ENCODE measurements at regions not wholly inside any gene's neighbourhood (a gene's known extent, or its start where the extent isn't known, plus 50 kb on each side); places are given as distances from the start of the nearest gene placed in this dataset.

GRCh38 chr13:79901336-79901735 is 420.4 kb downstream of the NDFIP2 start:
- TF ChIP-seq CTCF (IDR thresholded peaks at IDR 0.05; ENCODE audit: insufficient read depth, low read length, poor library complexity, severe bottlenecking) (no peak), EZH2phosphoT487 (conservative IDR thresholded peaks at IDR 0.05; ENCODE audit: low read length) (no peak)

All from SU-DHL-6 (cell line).